Transverse colon (tissue), 4 donors: ENCODE measurements at regions not wholly inside any gene's neighbourhood (a gene's known extent, or its start where the extent isn't known, plus 50 kb on each side); places are given as distances from the start of the nearest gene placed in this dataset.

Source experiments
- DNase-seq: peaks from one replicate; pipeline ENCODE4 v3.0.0-alpha.2; 2019
- H3K27ac ChIP-seq, 4 donors: fragments of 200-600 bp; sonication (generic); 2 replicates each; pipeline ENCODE4 v1.5.1; 2016 to 2018; ENCODE audit warnings: inconsistent platforms in 4 of 4
- H3K27me3 ChIP-seq: fragments of 200-600 bp; sonication (generic); 2 replicates; pipeline ENCODE4 v1.5.1; 2017; ENCODE audit warnings: inconsistent platforms
- H3K36me3 ChIP-seq, 4 donors: fragments of 200-600 bp; sonication (generic); 2 replicates each; pipeline ENCODE4 v1.5.1; 2017 to 2019; ENCODE audit warnings: inconsistent platforms in 4 of 4
- H3K4me1 ChIP-seq, 4 donors: fragments of 200-600 bp; sonication (generic); 2 replicates each; pipeline ENCODE4 v1.5.1; 2017 to 2020; ENCODE audit warnings: inconsistent platforms in 4 of 4
- H3K4me3 ChIP-seq, 4 donors: fragments of 200-600 bp; sonication (generic); 1 replicate in 1 of 4; 2 replicates in 3 of 4; pipeline versions ENCODE4 v1.5.1 to v1.6.1; 2017 to 2019; ENCODE audit warnings: inconsistent platforms in 4 of 4
- H3K9me3 ChIP-seq, 2 donors: fragments of 200-600 bp; sonication (generic); 2 replicates each; pipeline ENCODE4 v1.5.1; 2017 to 2019; ENCODE audit warnings: inconsistent platforms in 2 of 2
- CTCF ChIP-seq, 5 experiments: fragments of 200-600 bp in 3 of 5; fragments of 450-650 bp in 2 of 5; sonication (generic) in 3 of 5; IDR thresholded peaks; 1 replicate in 2 of 5; 2 replicates in 3 of 5; pipeline ENCODE4 v1.5.1; 2016 to 2017; ENCODE audit warnings: antibody characterized with exemption in 5 of 5, inconsistent platforms in 3 of 5, mild to moderate bottlenecking in 2 of 5, moderate library complexity in 1 of 5
- EP300 ChIP-seq: sonication (generic); formaldehyde crosslinking; IDR thresholded peaks from one replicate; pipeline ENCODE4 v1.6.1; 2017; ENCODE audit warnings: antibody characterized with exemption, low read depth
- POLR2A ChIP-seq: fragments of 450-650 bp; IDR thresholded peaks from one replicate; pipeline ENCODE4 v1.6.1; 2016; ENCODE audit warnings: antibody characterized with exemption, mild to moderate bottlenecking, moderate library complexity
- POLR2AphosphoS5 ChIP-seq, 3 donors: sonication (generic); formaldehyde crosslinking; IDR thresholded peaks; one replicate each; pipeline ENCODE4 v1.6.1; 2016; ENCODE audit warnings: antibody characterized with exemption in 3 of 3
- WGBS, 2 donors: methylation state at CpG; one replicate each; pipeline ENCODE4 v1.1.5; 2018; ENCODE audit warnings: low coverage in 1 of 2; 5-methylcytosine and 5-hydroxymethylcytosine counted together
- in situ Hi-C, 4 donors: fragments of 200-750 bp; cut with MboI; loops; one replicate each; pipeline versions ENCODE4 v1.15.0 to v1.15.1; 2017; ENCODE audit warnings: low sequenced_read_pairs in 3 of 4, low pct_ligation_motif_present in 1 of 4, low pct_unique_long_range_greater_than_20kb in 1 of 4
- intact Hi-C: fragments of 100-400 bp; cut with DNase I; formaldehyde crosslinking; loops from one replicate; pipeline ENCODE4 v1.15.1; 2023; ENCODE audit warnings: low total_unique reads

GRCh38 chr17:72333570-72333969 lies 212.8 kb downstream of the SOX9 start:
- Histone ChIP-seq H3K4me1 (peaks cover 2 to 7% (median 5%) of the 10 kb centered on the region in 4 donors), H3K9me3 (no peaks in the 10 kb centered on the region), H3K36me3 (no peaks in the 10 kb centered on the region), H3K27ac (no peak overlapping the region), H3K4me3 (no peak overlapping the region), H3K27me3 (no peaks in the 10 kb centered on the region)
- DNase-seq, result no peak
- intact Hi-C loops (no loop called here), in situ Hi-C loops (no loop called here)
- 68 to 83% methylated on average over 2 of the region's 2 CpGs for WGBS, 2 donors
- TF ChIP-seq EP300 (no peak), POLR2A (no peak), CTCF (IDR thresholded peaks at IDR 0.05) (no peak), POLR2AphosphoS5 (IDR thresholded peaks at IDR 0.05) (no peak)

- TF ChIP-seq EP300 (no peak), POLR2AphosphoS5 (IDR thresholded peaks at IDR 0.05) (no peak), CTCF (IDR thresholded peaks at IDR 0.05) (no peak), POLR2A (no peak)
- no peak for DNase-seq
- H3K4me1 ChIP-seq, result peaks cover 6 to 12% (median 11%) of the 10 kb centered on the region in 4 donors
- 50 to 59% methylated on average over 1 to 3 of the region's 3 CpGs for WGBS, 2 donors
- in situ Hi-C loops, result no loop called here
- H3K27ac ChIP-seq, result no peak overlapping the region
- H3K9me3 ChIP-seq, result no peaks in the 10 kb centered on the region
- no peak overlapping the region for H3K4me3 ChIP-seq
- H3K27me3 ChIP-seq, result no peaks in the 10 kb centered on the region
- no peaks in the 10 kb centered on the region for H3K36me3 ChIP-seq
- intact Hi-C loops, result no loop called here
Observed at GRCh38 chr17:72334205-72334604, 213.4 kb downstream of the SOX9 start.

GRCh38 chr17:72336026-72336803 lies 215.4 kb downstream of the SOX9 start:
- Histone ChIP-seq H3K36me3 (no peaks in the 10 kb centered on the region), H3K4me3 (no peak overlapping the region), H3K27ac (no peak overlapping the region), H3K4me1 (peaks cover 10 to 15% (median 12%) of the 10 kb centered on the region in 4 donors), H3K9me3 (no peaks in the 10 kb centered on the region), H3K27me3 (no peaks in the 10 kb centered on the region)
- 61 to 69% methylated on average over 7 to 11 of the region's 11 CpGs for WGBS, 2 donors
- intact Hi-C loops (no loop called here), in situ Hi-C loops (no loop called here)
- DNase-seq, result no peak
- TF ChIP-seq POLR2AphosphoS5 (IDR thresholded peaks at IDR 0.05) (no peak), EP300 (no peak), CTCF (IDR thresholded peaks at IDR 0.05) (no peak), POLR2A (no peak)

- Histone ChIP-seq H3K27me3 (no peaks in the 10 kb centered on the region), H3K4me1 (peaks cover 10 to 15% (median 12%) of the 10 kb centered on the region in 4 donors), H3K27ac (no peak overlapping the region), H3K4me3 (no peak overlapping the region), H3K36me3 (no peaks in the 10 kb centered on the region), H3K9me3 (no peaks in the 10 kb centered on the region)
- 86% methylated on average over 1 of the region's 1 CpG; no CpG with 5 or more reads in 1 of the 2 donors for WGBS, 2 donors
- intact Hi-C loops, result no loop called here
- no peak for DNase-seq
- in situ Hi-C loops, result no loop called here
- TF ChIP-seq POLR2A (no peak), EP300 (no peak)
Observed at GRCh38 chr17:72336804-72337070, 215.9 kb downstream of the SOX9 start.

- no peaks in the 10 kb centered on the region for H3K36me3 ChIP-seq
- intact Hi-C loops, result no loop called here
- in situ Hi-C loops, result no loop called here
- no peaks in the 10 kb centered on the region for H3K27me3 ChIP-seq
- DNase-seq, result no peak
- TF ChIP-seq EP300 (no peak), POLR2A (no peak), CTCF (IDR thresholded peaks at IDR 0.05) (no peak), POLR2AphosphoS5 (IDR thresholded peaks at IDR 0.05) (no peak)
- H3K27ac ChIP-seq, result no peak overlapping the region
- no peak overlapping the region for H3K4me3 ChIP-seq
- H3K9me3 ChIP-seq, result no peaks in the 10 kb centered on the region
- WGBS, 2 donors, result 55% methylated on average over 2 of the region's 2 CpGs; no CpG with 5 or more reads in 1 of the 2 donors
- H3K4me1 ChIP-seq, result peaks cover 10 to 15% (median 12%) of the 10 kb centered on the region in 4 donors
Observed at GRCh38 chr17:72338304-72338703, 217.5 kb downstream of the SOX9 start.
